B cell (primary cell): ENCODE measurements at regions not wholly inside any gene's neighbourhood (a gene's known extent, or its start where the extent isn't known, plus 50 kb on each side); places are given as distances from the start of the nearest gene placed in this dataset.

Source experiments
- ATAC-seq: fragments of 200-7000 bp; cut with Tn5 transposase; one replicate; pipeline ENCODE4 v1.10.0; 2021; ENCODE audit warnings: low read depth, mild to moderate bottlenecking, moderate number of reproducible peaks, moderate library complexity
- CTCF ChIA-PET: fragments of 350-600 bp; sonication (Branson Sonifier 250); formaldehyde crosslinking; loops from one replicate; lab custom pipeline; 2021; ENCODE audit warnings: antibody characterized with exemption, inconsistent platforms; lab: Charles Lee
- POLR2A ChIA-PET: fragments of 350-600 bp; sonication (Branson Sonifier 250); formaldehyde crosslinking; loops from one replicate; lab custom pipeline; 2021; ENCODE audit warnings: antibody characterized with exemption; lab: Charles Lee
- DNase-seq: peaks from one replicate; pipeline ENCODE4 v3.0.0; 2013
- H2AFZ ChIP-seq: 2 replicates; pipeline ENCODE4 v1.6.1; 2012; ENCODE audit warnings: mild to moderate bottlenecking, low read depth, low read length; ENCODE audit not compliant: insufficient read depth, poor library complexity, severe bottlenecking
- H3K27ac ChIP-seq, 2 donors: 1 replicate in 1 of 2; 2 replicates in 1 of 2; pipeline ENCODE4 v1.5.1; 2012 to 2013; ENCODE audit warnings: low read length in 2 of 2, mild to moderate bottlenecking in 2 of 2, moderate library complexity in 1 of 2
- H3K27me3 ChIP-seq, 4 experiments: fragments of 200-600 bp in 1 of 4; sonication (generic) in 1 of 4; replicated peaks in 1 of 4; 1 replicate in 2 of 4; 2 replicates in 2 of 4; pipeline versions ENCODE4 v1.6.1 to v1.7.0; 2013 to 2016; ENCODE audit warnings: low read length in 3 of 4, mild to moderate bottlenecking in 2 of 4, mixed read lengths in 1 of 4, moderate library complexity in 1 of 4; ENCODE audit not compliant: insufficient read depth in 4 of 4, control insufficient read depth in 3 of 4; ENCODE audit errors: control extremely low read depth in 1 of 4
- H3K36me3 ChIP-seq, 2 experiments: replicated peaks in 1 of 2; 1 replicate in 1 of 2; 2 replicates in 1 of 2; pipeline versions ENCODE4 v1.6.1 to v1.7.1; 2013; ENCODE audit warnings: low read length in 1 of 2; ENCODE audit not compliant: insufficient read depth in 2 of 2, control insufficient read depth in 1 of 2; ENCODE audit errors: control extremely low read depth in 1 of 2, extremely low read depth in 1 of 2
- H3K4me1 ChIP-seq, 2 donors: fragments of 200-600 bp in 1 of 2; sonication (generic) in 1 of 2; 1 replicate in 1 of 2; 2 replicates in 1 of 2; pipeline versions ENCODE4 v1.5.1 to v1.6.1; 2013 to 2017; ENCODE audit warnings: low read length in 2 of 2; ENCODE audit not compliant: control insufficient read depth in 2 of 2, insufficient read depth in 2 of 2
- H3K4me2 ChIP-seq: replicated peaks from 2 replicates; pipeline ENCODE3; 2012; ENCODE audit warnings: mild to moderate bottlenecking, low read depth, low read length; ENCODE audit not compliant: poor library complexity, severe bottlenecking
- H3K4me3 ChIP-seq, 5 experiments: fragments of 200-600 bp in 1 of 5; sonication (generic) in 1 of 5; 1 replicate in 3 of 5; 2 replicates in 2 of 5; pipeline versions ENCODE4 v1.5.1 to v1.7.0; 2011 to 2016; ENCODE audit warnings: low read length in 4 of 5, mild to moderate bottlenecking in 4 of 5, low read depth in 2 of 5, control low read depth in 1 of 5, moderate library complexity in 1 of 5; ENCODE audit not compliant: insufficient read depth in 1 of 5; ENCODE audit errors: control extremely low read depth in 1 of 5, extremely low read depth in 1 of 5
- H3K79me2 ChIP-seq: fragments of 200-600 bp; sonication (generic); one replicate; pipeline ENCODE4 v1.6.0; 2016; ENCODE audit warnings: low read length; ENCODE audit not compliant: control insufficient read depth, insufficient read depth
- H3K9ac ChIP-seq: fragments of 200-600 bp; sonication (generic); 2 replicates; pipeline ENCODE4 v1.6.1; 2017; ENCODE audit warnings: mild to moderate bottlenecking, low read length, moderate library complexity
- H3K9me3 ChIP-seq, 3 donors: one replicate each; pipeline versions ENCODE4 v1.6.1 to v1.7.1; 2013; ENCODE audit warnings: low read length in 2 of 3; ENCODE audit not compliant: control insufficient read depth in 2 of 3, insufficient read depth in 1 of 3; ENCODE audit errors: control extremely low read depth in 1 of 3
- H4K20me1 ChIP-seq: 2 replicates; pipeline ENCODE4 v1.6.0; 2012; ENCODE audit warnings: mild to moderate bottlenecking, low read length; ENCODE audit not compliant: insufficient read depth, control insufficient read depth, poor library complexity, severe bottlenecking
- H3K27ac Mint-ChIP-seq: one replicate; pipeline ENCODE4 v1.8.0; 2021; ENCODE audit warnings: mixed read lengths
- H3K27me3 Mint-ChIP-seq: one replicate; pipeline ENCODE4 v1.8.0; 2021; ENCODE audit warnings: mixed read lengths
- H3K4me1 Mint-ChIP-seq: one replicate; pipeline ENCODE4 v1.8.0; 2021; ENCODE audit warnings: mixed read lengths
- H3K4me3 Mint-ChIP-seq: one replicate; pipeline ENCODE4 v1.8.0; 2021; ENCODE audit warnings: mixed read lengths
- H3K9me3 Mint-ChIP-seq: one replicate; pipeline ENCODE4 v1.8.0; 2022; ENCODE audit warnings: mixed read lengths; ENCODE audit not compliant: insufficient read depth
- CTCF ChIP-seq: fragments of 200-600 bp; IDR thresholded peaks from one replicate; pipeline ENCODE4 v1.8.0; 2022; ENCODE audit warnings: antibody characterized with exemption, mild to moderate bottlenecking
- EZH2 ChIP-seq: IDR thresholded peaks from 2 replicates; pipeline ENCODE4 v1.6.1; 2012; ENCODE audit warnings: borderline replicate concordance, low read depth, mild to moderate bottlenecking, moderate library complexity, low read length; ENCODE audit not compliant: insufficient read depth, poor library complexity, severe bottlenecking
- WGBS: methylation state at CpG from one replicate; pipeline ENCODE4 v1.1.5; 2013; ENCODE audit warnings: missing lambda C conversion rate; ENCODE audit not compliant: insufficient coverage; 5-methylcytosine and 5-hydroxymethylcytosine counted together
- intact Hi-C: fragments of 100-400 bp; cut with micrococcal nuclease; formaldehyde crosslinking; loops from one replicate; pipeline ENCODE4 v1.10.0; 2022

GRCh38 chr20:50270034-50270395 is 79.4 kb downstream of the CEBPB start:
- H3K4me3 Mint-ChIP-seq: no peak overlapping the region
- ChIA-PET POLR2A (no interaction called here), CTCF (no interaction called here)
- no peaks in the 10 kb centered on the region for H3K79me2 ChIP-seq
- H3K36me3 ChIP-seq: no peaks in the 10 kb centered on the region
- H3K4me1 Mint-ChIP-seq: peaks cover 2% of the 10 kb centered on the region
- H3K27ac Mint-ChIP-seq: no peak overlapping the region
- peaks cover 0 to 7% of the 10 kb centered on the region in 2 donors for H3K4me1 ChIP-seq
- no peak overlapping the region for H3K9ac ChIP-seq
- no peak overlapping the region for H3K27ac ChIP-seq
- H3K4me3 ChIP-seq: no peak overlapping the region
- WGBS: 94% methylated on average over 7 of the region's 8 CpGs
- TF ChIP-seq EZH2 (no peak), CTCF (no peak)
- no peaks in the 10 kb centered on the region for H3K9me3 Mint-ChIP-seq
- intact Hi-C loops: no loop called here
- no peak overlapping the region for H2AFZ ChIP-seq
- peaks cover 0 to 16% (median 2%) of the 10 kb centered on the region in 4 experiments for H3K27me3 ChIP-seq
- no peaks in the 10 kb centered on the region for H4K20me1 ChIP-seq
- ATAC-seq: no peak
- peaks cover 38% of the 10 kb centered on the region for H3K27me3 Mint-ChIP-seq
- H3K4me2 ChIP-seq: no peak overlapping the region
- DNase-seq: no peak
- no peaks in the 10 kb centered on the region for H3K9me3 ChIP-seq

DNA sequence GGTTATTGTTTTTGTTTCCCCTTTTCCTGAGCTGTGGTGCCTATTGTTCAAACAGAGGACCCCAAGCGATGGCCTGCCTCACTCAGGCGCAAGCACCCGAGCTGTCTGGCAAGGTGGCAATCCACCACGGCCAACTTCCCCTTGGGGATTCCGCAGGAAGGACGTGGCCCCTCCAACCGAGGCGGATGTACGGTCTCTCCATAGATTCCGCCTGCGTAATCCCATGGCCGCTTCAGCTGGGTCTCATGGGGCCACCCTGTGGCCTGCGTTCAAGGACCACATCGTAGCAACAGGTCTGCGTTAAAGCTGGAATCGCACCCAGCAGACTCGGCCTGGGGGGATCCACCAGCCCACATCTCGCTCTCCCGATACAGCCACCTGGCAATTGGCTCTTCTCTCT is 79.9 kb downstream of the CEBPB start:
- no peak for TF ChIP-seq CTCF
- CTCF ChIA-PET: no interaction called here
- WGBS: 2% methylated on average over 15 of the region's 19 CpGs
- Histone ChIP-seq H3K79me2 (no peaks in the 10 kb centered on the region), H3K36me3 (no peaks in the 10 kb centered on the region), H2AFZ (no peak overlapping the region), H3K9me3 (no peaks in the 10 kb centered on the region), H3K27ac (no peak overlapping the region), H3K4me2 (no peak overlapping the region), H3K4me3 (no peak overlapping the region), H4K20me1 (no peaks in the 10 kb centered on the region), H3K9ac (no peak overlapping the region), H3K27me3 (peaks cover 0 to 19% (median 4%) of the 10 kb centered on the region in 4 experiments), H3K4me1 (peaks cover 0 to 7% of the 10 kb centered on the region in 2 donors)
- peaks cover 2% of the 10 kb centered on the region for H3K4me1 Mint-ChIP-seq
- DNase-seq (no peak), ATAC-seq (no peak)
- POLR2A ChIA-PET: no interaction called here
- no peak overlapping the region for H3K4me3 Mint-ChIP-seq
- intact Hi-C loops: no loop called here
- no peaks in the 10 kb centered on the region for H3K9me3 Mint-ChIP-seq
- no peak overlapping the region for H3K27ac Mint-ChIP-seq
- H3K27me3 Mint-ChIP-seq: peaks cover 38% of the 10 kb centered on the region
